ENCODE measurements at regions not wholly inside any gene's neighbourhood (a gene's known extent, or its start where the extent isn't known, plus 50 kb on each side); places are given as distances from the start of the nearest gene placed in this dataset.

GRCh38 chr3:72052841-72053409 lies 268.0 kb upstream of the PROK2 start:
- no peak for TF ChIP-seq POLR2A (IDR thresholded peaks at IDR 0.05)
- TF ChIP-seq CTCF (IDR thresholded peaks at IDR 0.05) = no peak

Measured in vagina (tissue), 2 donors.